Spleen (tissue), 11 donors: ENCODE measurements at regions not wholly inside any gene's neighbourhood (a gene's known extent, or its start where the extent isn't known, plus 50 kb on each side); places are given as distances from the start of the nearest gene placed in this dataset.

Source experiments
- DNase-seq: peaks from one replicate; pipeline ENCODE4 v3.0.0-alpha.2; 2020
- H3K27ac ChIP-seq, 8 donors: fragments of 200-600 bp; sonication (generic) in 7 of 8; 1 replicate in 4 of 8; 2 replicates in 4 of 8; pipeline versions ENCODE4 v1.5.0 to v1.8.0; 2016 to 2021; ENCODE audit warnings: inconsistent platforms in 4 of 8, mild to moderate bottlenecking in 4 of 8, moderate library complexity in 1 of 8
- H3K27me3 ChIP-seq, 7 donors: fragments of 200-600 bp; sonication (generic) in 6 of 7; replicated peaks in 1 of 7; 1 replicate in 4 of 7; 2 replicates in 3 of 7; pipeline versions ENCODE4 v1.5.0 to v1.8.0; 2016 to 2021; ENCODE audit warnings: inconsistent platforms in 3 of 7, mild to moderate bottlenecking in 1 of 7
- H3K36me3 ChIP-seq, 6 donors: fragments of 200-600 bp; sonication (generic) in 5 of 6; 1 replicate in 4 of 6; 2 replicates in 2 of 6; pipeline versions ENCODE4 v1.5.0 to v1.8.0; 2016 to 2021; ENCODE audit warnings: inconsistent platforms in 2 of 6
- H3K4me1 ChIP-seq, 6 donors: fragments of 200-600 bp; sonication (generic) in 5 of 6; 1 replicate in 3 of 6; 2 replicates in 3 of 6; pipeline versions ENCODE4 v1.5.0 to v1.8.0; 2016 to 2021; ENCODE audit warnings: inconsistent platforms in 3 of 6
- H3K4me3 ChIP-seq, 8 donors: fragments of 200-600 bp; sonication (generic) in 7 of 8; 1 replicate in 4 of 8; 2 replicates in 4 of 8; pipeline versions ENCODE4 v1.5.0 to v1.8.0; 2016 to 2021; ENCODE audit warnings: inconsistent platforms in 4 of 8, mild to moderate bottlenecking in 4 of 8, moderate library complexity in 2 of 8
- H3K9me3 ChIP-seq, 8 donors: fragments of 200-600 bp; sonication (generic) in 7 of 8; 1 replicate in 4 of 8; 2 replicates in 4 of 8; pipeline versions ENCODE4 v1.5.0 to v1.8.0; 2016 to 2021; ENCODE audit warnings: inconsistent platforms in 4 of 8
- CTCF ChIP-seq, 11 experiments: fragments of 200-600 bp in 7 of 11; fragments of 450-650 bp in 4 of 11; sonication (generic) in 4 of 11; IDR thresholded peaks in 8 of 11; conservative IDR thresholded peaks in 3 of 11; 1 replicate in 7 of 11; 2 replicates in 4 of 11; pipeline versions ENCODE4 v1.4.0 to v1.8.0; 2016 to 2021; ENCODE audit warnings: antibody characterized with exemption in 11 of 11, inconsistent platforms in 4 of 11, mild to moderate bottlenecking in 1 of 11
- POLR2A ChIP-seq, 3 donors: fragments of 450-650 bp; IDR thresholded peaks; one replicate each; pipeline ENCODE4 v1.5.1; 2017; ENCODE audit warnings: antibody characterized with exemption in 3 of 3, mild to moderate bottlenecking in 1 of 3
- POLR2AphosphoS5 ChIP-seq, 3 donors: sonication (generic); formaldehyde crosslinking; IDR thresholded peaks; one replicate each; pipeline ENCODE4 v1.5.1; 2017; ENCODE audit warnings: antibody characterized with exemption in 3 of 3
- WGBS, 5 donors: extraction: QIAGEN DNeasy Blood & Tissue Kit in 3 of 5; methylation state at CpG; one replicate each; pipeline versions ENCODE4 v1.1.5 to v1.1.7; 2013 to 2018; 5-methylcytosine and 5-hydroxymethylcytosine counted together
- intact Hi-C: fragments of 100-400 bp; cut with DNase I; formaldehyde crosslinking; loops from one replicate; pipeline ENCODE4 v1.15.0; 2023; ENCODE audit warnings: low total_unique reads
- donor health status: healthy with polysubstance abuse.
- donor health status: DM: no; HTN: no; CAD: no; lungs with moderate emphysema.
- donor health status: DM: no; HTN: no; CAD: no.
- donor health status: Bipolar disorder and iron deficiency.
- donor health status: healthy.
- donor health status: DM: no; HTN: no; CAD: no.
- donor health status: DM: yes; HTN: yes; CAD: no.

- H3K9me3 ChIP-seq = no peaks in the 10 kb centered on the region
- H3K36me3 ChIP-seq = no peaks in the 10 kb centered on the region
These were observed 142.5 kb upstream of the MAGI3 start for GRCh38 chr1:113247782-113248181.

GRCh38 chr1:113248494-113248893 lies 141.8 kb upstream of the MAGI3 start:
- no peak for DNase-seq
- H3K36me3 ChIP-seq = no peaks in the 10 kb centered on the region
- no peak for TF ChIP-seq CTCF (IDR thresholded peaks at IDR 0.05 in 8 of 11, conservative IDR thresholded peaks at IDR 0.05 in 3 of 11)
- TF ChIP-seq POLR2A (IDR thresholded peaks at IDR 0.05) = no peak
- no peak for TF ChIP-seq POLR2AphosphoS5 (IDR thresholded peaks at IDR 0.05)
- WGBS, 5 donors = 56 to 80% (median 75%) methylated on average over 5 of the region's 5 CpGs
- no peaks in the 10 kb centered on the region for H3K4me1 ChIP-seq
- intact Hi-C loops = no loop called here
- no peak overlapping the region for H3K4me3 ChIP-seq
- peaks cover 0 to 9% (median 0%) of the 10 kb centered on the region in 7 donors for H3K27me3 ChIP-seq
- no peaks in the 10 kb centered on the region for H3K9me3 ChIP-seq
- H3K27ac ChIP-seq = no peak overlapping the region

More at GRCh38 chr1:113247782-113248181, 142.5 kb upstream of the MAGI3 start:
- no peak for DNase-seq
- Histone ChIP-seq H3K4me1 (no peaks in the 10 kb centered on the region), H3K4me3 (no peak overlapping the region), H3K27ac (no peak overlapping the region), H3K27me3 (peaks cover 0 to 3% (median 0%) of the 10 kb centered on the region in 7 donors)
- 79 to 95% (median 91%) methylated on average over 3 of the region's 3 CpGs for WGBS, 5 donors
- TF ChIP-seq CTCF (IDR thresholded peaks at IDR 0.05 in 8 of 11, conservative IDR thresholded peaks at IDR 0.05 in 3 of 11) (no peak), POLR2A (IDR thresholded peaks at IDR 0.05) (no peak), POLR2AphosphoS5 (IDR thresholded peaks at IDR 0.05) (no peak)
- intact Hi-C loops = no loop called here

GRCh38 chr1:113250161-113250560 lies 140.2 kb upstream of the MAGI3 start:
- Histone ChIP-seq H3K27ac (no peak overlapping the region), H3K4me3 (no peak overlapping the region), H3K4me1 (no peaks in the 10 kb centered on the region), H3K27me3 (peaks cover 0 to 9% (median 0%) of the 10 kb centered on the region in 7 donors), H3K9me3 (no peaks in the 10 kb centered on the region), H3K36me3 (no peaks in the 10 kb centered on the region)
- DNase-seq = no peak
- intact Hi-C loops = no loop called here
- 71 to 82% (median 75%) methylated on average over 5 to 6 of the region's 6 CpGs for WGBS, 5 donors
- TF ChIP-seq CTCF (IDR thresholded peaks at IDR 0.05 in 8 of 11, conservative IDR thresholded peaks at IDR 0.05 in 3 of 11) = no peak
- TF ChIP-seq POLR2AphosphoS5 (IDR thresholded peaks at IDR 0.05) = no peak
- TF ChIP-seq POLR2A (IDR thresholded peaks at IDR 0.05) = no peak

- 79 to 84% (median 81%) methylated on average over 7 of the region's 7 CpGs for WGBS, 5 donors
- Histone ChIP-seq H3K27ac (no peak overlapping the region), H3K4me3 (no peak overlapping the region), H3K27me3 (peaks cover 0 to 9% (median 0%) of the 10 kb centered on the region in 7 donors), H3K36me3 (no peaks in the 10 kb centered on the region), H3K4me1 (no peaks in the 10 kb centered on the region), H3K9me3 (no peaks in the 10 kb centered on the region)
- no peak for TF ChIP-seq POLR2A (IDR thresholded peaks at IDR 0.05)
- TF ChIP-seq POLR2AphosphoS5 (IDR thresholded peaks at IDR 0.05) = no peak
- TF ChIP-seq CTCF (IDR thresholded peaks at IDR 0.05 in 8 of 11, conservative IDR thresholded peaks at IDR 0.05 in 3 of 11) = no peak
- no peak for DNase-seq
- intact Hi-C loops = no loop called here
These were observed 138.1 kb upstream of the MAGI3 start for GRCh38 chr1:113252166-113252565.
